Brain microvascular endothelial cell (primary cell): ENCODE measurements at regions not wholly inside any gene's neighbourhood (a gene's known extent, or its start where the extent isn't known, plus 50 kb on each side); places are given as distances from the start of the nearest gene placed in this dataset.

ENCODE experiments used
- DNase-seq: peaks from one replicate; pipeline ENCODE4 v3.0.0-alpha.2; 2020
- H3K27ac ChIP-seq: fragments of 250-450 bp; sonication (Bioruptor Pico); 2 replicates; pipeline ENCODE4 v1.5.1; 2020; ENCODE audit warnings: mild to moderate bottlenecking, moderate library complexity
- H3K27me3 ChIP-seq: fragments of 250-450 bp; sonication (Bioruptor Pico); replicated peaks from 2 replicates; pipeline ENCODE4 v1.5.1; 2020; ENCODE audit warnings: mild to moderate bottlenecking
- H3K36me3 ChIP-seq: fragments of 250-450 bp; sonication (Bioruptor Pico); replicated peaks from 2 replicates; pipeline ENCODE4 v1.5.1; 2020; ENCODE audit warnings: mild to moderate bottlenecking
- H3K4me3 ChIP-seq: 2 replicates; pipeline ENCODE4 v1.5.1; 2011; ENCODE audit warnings: low read depth, mild to moderate bottlenecking, control low read depth, low read length, moderate library complexity
- CTCF ChIP-seq: IDR thresholded peaks from 2 replicates; pipeline ENCODE4 v1.5.1; 2011; ENCODE audit warnings: low read depth, mild to moderate bottlenecking, moderate library complexity, low read length, control low read depth, inconsistent platforms; ENCODE audit errors: missing control alignments
- in situ Hi-C: cut with HindIII; loops from 2 replicates; pipeline ENCODE4 v1.10.0; 2017; ENCODE audit warnings: low sequenced_read_pairs, low pct_ligation_motif_present

GRCh38 chr3:27847697-27848096 is 125.6 kb upstream of the EOMES start:
- no peak overlapping the region for H3K27ac ChIP-seq
- H3K36me3 ChIP-seq = no peaks in the 10 kb centered on the region
- TF ChIP-seq CTCF = no peak
- in situ Hi-C loops = no loop called here
- H3K4me3 ChIP-seq = no peak overlapping the region
- no peak for DNase-seq
- no peaks in the 10 kb centered on the region for H3K27me3 ChIP-seq

GRCh38 chr3:27848826-27849225 is 126.7 kb upstream of the EOMES start:
- in situ Hi-C loops = no loop called here
- no peaks in the 10 kb centered on the region for H3K27me3 ChIP-seq
- H3K4me3 ChIP-seq = no peak overlapping the region
- H3K27ac ChIP-seq = no peak overlapping the region
- H3K36me3 ChIP-seq = no peaks in the 10 kb centered on the region
- no peak for DNase-seq
- TF ChIP-seq CTCF = no peak

DNA sequence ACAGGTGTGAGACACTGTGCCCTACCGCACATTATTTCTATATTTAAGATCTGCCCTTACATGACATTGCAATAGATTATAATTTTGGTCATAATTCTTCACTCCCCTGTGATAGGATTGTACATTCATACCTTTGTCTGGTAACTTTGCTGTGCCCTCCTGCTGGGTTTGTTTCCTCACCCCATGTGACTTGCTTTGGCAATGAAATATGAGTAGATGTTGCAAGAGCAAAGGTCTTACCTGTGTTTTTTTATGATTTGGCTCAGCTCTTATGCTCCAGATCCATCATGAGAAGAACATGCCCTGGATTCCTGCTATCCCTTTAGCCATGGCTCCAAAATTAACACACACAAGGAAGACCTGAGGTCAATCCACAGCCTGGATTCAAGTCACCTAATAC is 137.7 kb upstream of the EOMES start:
- no peak for TF ChIP-seq CTCF
- no peak overlapping the region for H3K27ac ChIP-seq
- H3K4me3 ChIP-seq = no peak overlapping the region
- no peaks in the 10 kb centered on the region for H3K27me3 ChIP-seq
- no peak for DNase-seq
- H3K36me3 ChIP-seq = no peaks in the 10 kb centered on the region
- in situ Hi-C loops = no loop called here

- no peaks in the 10 kb centered on the region for H3K27me3 ChIP-seq
- DNase-seq = no peak
- H3K27ac ChIP-seq = no peak overlapping the region
- in situ Hi-C loops = no loop called here
- H3K4me3 ChIP-seq = no peak overlapping the region
- H3K36me3 ChIP-seq = no peaks in the 10 kb centered on the region
- TF ChIP-seq CTCF = no peak
Measured at GRCh38 chr3:27861046-27862036, 139.2 kb upstream of the EOMES start.

- H3K4me3 ChIP-seq = no peak overlapping the region
- no peaks in the 10 kb centered on the region for H3K36me3 ChIP-seq
- no peaks in the 10 kb centered on the region for H3K27me3 ChIP-seq
- no peak for DNase-seq
- in situ Hi-C loops = no loop called here
- TF ChIP-seq CTCF = no peak
- no peak overlapping the region for H3K27ac ChIP-seq
Measured at GRCh38 chr3:27865731-27866130, 143.6 kb upstream of the EOMES start.
